ENCODE measurements at regions not wholly inside any gene's neighbourhood (a gene's known extent, or its start where the extent isn't known, plus 50 kb on each side); places are given as distances from the start of the nearest gene placed in this dataset.
"Not testable (repeated sequence)": the region's sequence is repeated elsewhere in the genome, so short reads cannot be mapped to it uniquely, and the experiment has no call there.

- intact Hi-C loops (cut with DNase I), result no loop called here
These were observed 134.4 kb upstream of the INTU start for GRCh38 chr4:127498366-127498765.

DNA sequence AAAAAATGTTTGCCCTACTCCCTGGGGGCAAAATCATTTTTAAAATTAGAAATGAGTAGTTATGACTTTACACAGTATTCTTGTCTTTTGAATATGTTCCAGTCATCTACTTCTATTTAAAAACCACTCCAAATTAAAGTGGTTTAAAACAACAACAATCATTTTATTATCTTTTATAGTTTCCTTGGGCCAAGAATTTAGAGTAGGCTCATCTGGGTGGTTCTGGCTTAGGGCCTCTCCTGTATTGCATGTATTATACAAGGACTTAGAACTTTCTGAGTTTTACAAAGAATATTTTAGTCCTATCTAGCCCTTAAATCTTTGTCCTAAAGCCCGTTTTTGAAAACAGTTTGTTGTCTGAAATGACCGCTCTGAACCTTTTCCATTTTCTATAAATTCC is 132.5 kb upstream of the INTU start:
- intact Hi-C loops (cut with DNase I), result no loop called here
- no peak for DNase-seq

More at GRCh38 chr4:127498366-127498765, 134.4 kb upstream of the INTU start:
- DNase-seq, result no peak

DNA sequence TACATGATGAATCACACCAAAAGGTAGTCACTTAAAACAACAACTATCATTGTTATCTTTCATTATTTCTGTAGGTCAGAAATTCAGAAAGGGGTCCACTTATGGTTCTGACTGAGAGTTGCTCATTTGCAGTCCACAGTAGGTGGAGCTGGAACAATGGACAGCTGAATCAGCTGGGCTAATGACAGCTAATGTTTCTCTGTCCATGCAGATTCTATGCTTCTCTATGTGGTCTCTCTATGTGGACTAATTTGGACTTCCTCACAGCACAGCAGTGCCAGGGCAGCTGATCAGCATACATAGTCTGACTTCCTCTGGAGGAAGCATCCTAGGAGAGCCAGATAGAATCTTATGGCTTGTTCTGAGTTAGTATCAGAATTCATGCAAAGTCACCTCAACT is 131.7 kb upstream of the INTU start:
- intact Hi-C loops (cut with DNase I), result no loop called here
- DNase-seq, result no peak

DNA sequence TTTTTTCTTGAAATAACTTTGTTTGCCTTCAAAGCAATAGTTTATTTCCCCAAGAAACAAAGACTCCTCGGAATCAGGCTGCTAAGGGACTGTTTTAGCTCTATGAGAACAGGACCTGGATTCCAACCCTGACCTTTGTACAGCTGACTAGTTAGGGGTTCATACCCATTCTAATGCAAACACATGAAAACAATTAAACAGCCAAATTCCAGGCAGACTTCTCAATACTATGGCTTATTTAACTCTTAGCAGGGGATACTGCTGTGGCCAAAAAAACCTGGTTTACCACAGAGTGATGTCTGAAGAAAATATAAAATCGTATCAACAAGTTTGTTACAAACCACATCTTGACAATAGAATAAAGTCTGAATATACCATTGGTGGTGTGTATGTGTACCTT is 129.6 kb upstream of the INTU start:
- intact Hi-C loops (cut with DNase I), result no loop called here
- DNase-seq, result no peak

DNA sequence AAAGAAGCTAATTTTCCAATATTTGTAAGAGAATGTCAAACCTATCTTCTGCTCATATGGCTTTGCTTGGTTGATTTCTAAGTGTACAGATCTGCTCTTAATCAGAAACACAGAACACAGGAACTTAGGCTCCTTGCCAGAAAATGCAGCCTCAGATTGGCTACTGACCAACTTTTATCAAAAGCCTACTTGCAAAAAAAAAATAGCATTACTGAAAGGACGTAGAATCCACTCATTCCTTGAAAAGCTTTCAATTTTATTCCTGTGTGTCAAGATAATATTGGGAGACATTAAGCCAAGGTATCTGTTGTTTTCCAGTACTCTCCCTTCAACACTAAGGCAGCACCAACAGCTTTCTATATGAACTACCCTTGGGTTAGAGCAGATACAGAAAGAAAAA is 127.6 kb upstream of the INTU start:
- DNase-seq, result no peak
- intact Hi-C loops (cut with DNase I), result no loop called here

DNA sequence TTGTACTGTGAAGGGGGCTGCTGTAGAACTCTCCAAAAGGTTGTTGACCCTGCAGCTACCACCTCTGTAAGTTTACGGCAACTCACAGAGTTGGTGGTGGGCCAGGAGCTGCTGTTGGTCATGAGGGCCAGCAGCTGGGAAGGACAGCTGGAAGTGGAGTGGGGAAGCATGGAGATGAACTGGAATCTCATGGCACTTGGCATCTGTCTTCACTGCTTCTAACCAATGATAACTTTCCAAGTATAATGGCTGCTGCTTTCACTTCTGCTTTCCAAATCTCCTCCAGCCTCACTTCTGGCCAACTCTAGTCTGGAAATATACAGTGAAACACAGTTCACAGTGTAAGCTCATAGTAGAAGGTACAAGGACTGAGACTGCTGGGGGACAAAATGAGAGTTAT is 126.5 kb upstream of the INTU start:
- intact Hi-C loops (cut with DNase I), result no loop called here
- no peak for DNase-seq

DNA sequence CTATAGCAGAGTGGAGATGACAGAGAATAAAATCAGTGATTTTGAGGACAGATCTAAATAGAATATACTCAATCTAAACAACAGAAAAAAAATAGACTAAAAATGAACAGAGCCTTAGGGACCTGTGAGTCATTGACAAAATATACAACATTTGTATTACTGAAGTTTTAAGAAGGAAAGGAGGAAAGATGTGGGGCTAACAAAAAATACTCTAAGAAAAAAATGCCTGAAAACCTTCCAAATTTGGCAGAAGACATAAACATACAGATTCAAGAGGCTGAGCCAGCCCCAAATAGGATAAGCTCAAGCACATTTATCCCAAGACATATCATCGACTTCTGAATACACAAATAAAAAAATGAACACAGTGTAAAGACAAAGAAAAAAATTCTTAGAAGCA is 123.6 kb upstream of the INTU start:
- no peak for DNase-seq
- intact Hi-C loops (cut with DNase I), result no loop called here

DNA sequence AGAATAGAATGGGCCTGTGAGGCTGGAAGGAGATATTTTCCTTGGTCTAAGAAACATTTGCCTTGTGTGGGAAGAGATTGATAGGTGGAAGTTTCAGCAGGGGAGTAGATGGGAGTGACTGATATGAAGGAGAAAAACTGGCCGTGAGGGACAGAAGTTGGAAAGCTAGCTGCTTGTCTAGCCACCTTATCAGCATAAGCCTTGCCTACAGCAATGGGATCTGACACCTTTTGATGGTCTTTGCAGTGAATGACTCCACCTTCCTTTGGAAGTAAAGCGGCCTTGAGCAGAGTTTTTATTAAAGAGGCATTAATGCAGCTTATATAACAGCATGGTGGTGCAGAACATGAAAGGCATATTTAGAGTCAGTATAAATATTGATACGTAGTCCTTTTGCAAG is 120.1 kb upstream of the INTU start:
- DNase-seq; intact Hi-C loops (cut with DNase I): not testable (repeated sequence)

DNA sequence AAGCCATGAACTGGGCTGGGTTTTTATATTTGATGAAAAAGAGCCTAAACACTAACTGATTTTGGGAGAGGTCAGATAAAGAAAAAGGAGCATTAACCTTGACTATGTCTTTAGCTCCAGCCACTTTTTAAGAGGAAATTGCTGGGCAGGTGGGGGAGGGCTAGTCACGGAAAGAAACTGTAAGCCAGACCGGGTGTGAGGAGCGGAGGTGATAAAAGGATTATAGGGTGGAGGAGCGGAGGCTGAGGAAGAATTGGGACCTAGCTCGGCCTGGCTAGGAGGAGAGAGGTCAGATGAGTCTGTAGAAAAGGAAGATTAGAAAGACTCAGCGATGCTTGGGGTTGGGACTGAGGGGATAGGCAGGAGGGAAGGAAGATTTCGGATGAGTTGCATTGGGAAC is 117.5 kb upstream of the INTU start:
- intact Hi-C loops (cut with DNase I); DNase-seq: not testable (repeated sequence)

DNA sequence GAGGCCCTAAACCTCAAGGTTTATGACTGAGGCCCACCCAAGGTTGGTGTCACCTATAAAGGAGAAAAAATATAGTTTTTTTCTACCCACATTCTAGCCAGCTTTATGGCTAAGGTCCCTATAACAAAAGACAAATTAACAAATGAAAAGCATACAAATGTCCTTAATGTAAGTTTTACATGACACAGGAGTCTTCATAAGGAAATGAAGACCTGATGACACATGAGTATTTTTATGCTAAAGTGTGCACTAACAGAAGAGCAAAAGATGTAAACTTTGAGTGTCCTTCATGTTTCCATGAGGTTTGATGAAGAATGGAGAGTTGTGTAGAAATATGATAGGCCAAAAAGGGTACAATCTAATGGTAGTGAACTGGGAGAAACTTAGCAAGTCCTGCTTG is 114.7 kb upstream of the INTU start:
- intact Hi-C loops (cut with DNase I), result no loop called here
- no peak for DNase-seq

DNA sequence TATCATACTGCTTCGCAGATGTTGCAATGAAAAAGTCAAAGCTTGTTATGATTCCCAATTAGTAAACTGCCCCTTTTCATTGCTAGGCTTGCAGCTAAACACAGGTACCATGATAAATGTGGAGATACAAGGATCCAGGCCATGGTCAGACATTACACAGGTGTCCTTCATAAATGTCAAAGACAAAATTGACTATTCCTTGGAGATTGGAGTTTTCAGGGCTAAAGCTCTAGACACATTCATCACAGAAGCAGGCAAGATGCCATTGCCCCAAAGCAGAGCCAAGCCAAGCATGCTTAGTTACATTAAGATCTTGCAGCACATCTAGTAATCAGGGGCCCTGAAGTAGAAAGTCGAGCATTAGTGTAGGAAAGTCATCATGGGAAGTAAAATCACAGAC is 111.3 kb upstream of the INTU start:
- DNase-seq, result no peak
- intact Hi-C loops (cut with DNase I), result no loop called here

DNA sequence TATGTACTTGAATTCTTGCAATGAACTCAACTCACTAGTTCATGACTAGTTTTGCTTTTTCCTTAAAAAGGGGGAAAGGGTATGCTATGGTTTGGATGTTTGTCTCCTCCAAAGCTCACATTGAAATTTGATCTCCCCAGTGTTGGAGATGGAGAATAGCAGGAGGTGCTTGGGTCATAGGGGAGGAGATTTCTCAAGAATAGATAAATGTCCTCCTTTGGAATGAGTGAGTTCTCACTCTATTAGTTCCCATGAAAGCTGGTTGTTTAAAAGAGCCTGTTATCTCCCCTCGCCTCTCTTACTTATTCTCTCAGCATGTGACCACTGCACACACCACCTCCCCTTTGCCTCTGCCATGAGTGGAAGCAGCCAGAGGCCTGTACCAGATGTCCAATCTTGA is 109.4 kb upstream of the INTU start:
- DNase-seq, result no peak
- intact Hi-C loops (cut with DNase I), result no loop called here

DNA sequence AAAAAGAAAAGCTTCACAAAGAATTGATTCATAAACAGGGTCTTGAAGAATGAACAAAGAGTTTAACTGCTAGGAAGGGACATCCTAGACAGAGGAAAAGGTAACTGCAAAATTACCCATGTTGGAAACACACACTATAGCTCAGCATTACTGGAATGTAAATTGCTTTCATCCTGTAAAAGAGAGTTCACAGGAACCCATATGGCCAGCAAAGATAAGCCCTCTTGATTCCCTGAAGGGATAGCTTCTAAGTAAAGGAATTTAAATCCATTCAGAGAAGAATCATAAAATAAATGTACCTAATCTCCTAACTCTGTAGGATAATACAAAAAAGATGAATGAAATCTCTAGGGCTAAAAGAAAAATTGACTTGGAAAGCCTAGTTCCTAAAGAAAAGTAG is 107.1 kb upstream of the INTU start:
- intact Hi-C loops (cut with DNase I), result no loop called here
- DNase-seq, result no peak

GRCh38 chr4:127528302-127528701 is 104.5 kb upstream of the INTU start:
- intact Hi-C loops (cut with DNase I), result no loop called here
- DNase-seq, result no peak

- DNase-seq; intact Hi-C loops (cut with DNase I): not testable (repeated sequence)
These were observed 102.9 kb upstream of the INTU start for GRCh38 chr4:127529879-127530278.

DNA sequence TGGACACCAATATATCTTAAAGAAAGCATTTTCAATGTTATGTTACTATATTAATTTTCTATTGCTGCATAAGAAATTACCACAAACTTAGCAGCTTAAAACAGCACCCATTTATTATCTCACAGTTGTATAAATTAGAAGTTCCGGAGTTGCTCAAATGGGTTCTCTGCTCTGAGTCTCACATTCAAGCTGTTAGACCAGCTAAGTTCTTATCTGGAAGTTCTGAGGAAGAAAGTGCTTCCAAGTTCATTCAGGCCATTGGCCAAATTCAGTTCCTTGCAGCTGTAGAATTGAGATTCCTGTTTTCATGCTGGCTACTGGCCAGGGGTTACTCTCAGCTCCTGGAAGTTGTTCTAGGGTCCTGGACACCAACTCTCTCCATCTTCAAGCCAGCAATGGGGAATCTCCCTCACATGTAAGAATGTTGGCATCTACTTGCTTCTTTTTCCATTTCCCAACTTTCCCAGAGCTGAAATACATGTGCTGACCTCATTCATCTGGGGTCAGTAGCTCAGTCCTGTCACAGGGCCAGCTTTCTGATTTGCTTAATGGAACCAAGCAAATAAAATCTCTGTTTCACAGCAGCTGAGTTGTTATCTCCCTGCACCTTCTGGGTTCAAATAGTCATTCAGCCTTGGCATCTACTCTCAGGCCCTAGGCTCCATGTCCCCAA is 99.6 kb upstream of the INTU start:
- intact Hi-C loops (cut with DNase I), result no loop called here
- no peak for DNase-seq

DNA sequence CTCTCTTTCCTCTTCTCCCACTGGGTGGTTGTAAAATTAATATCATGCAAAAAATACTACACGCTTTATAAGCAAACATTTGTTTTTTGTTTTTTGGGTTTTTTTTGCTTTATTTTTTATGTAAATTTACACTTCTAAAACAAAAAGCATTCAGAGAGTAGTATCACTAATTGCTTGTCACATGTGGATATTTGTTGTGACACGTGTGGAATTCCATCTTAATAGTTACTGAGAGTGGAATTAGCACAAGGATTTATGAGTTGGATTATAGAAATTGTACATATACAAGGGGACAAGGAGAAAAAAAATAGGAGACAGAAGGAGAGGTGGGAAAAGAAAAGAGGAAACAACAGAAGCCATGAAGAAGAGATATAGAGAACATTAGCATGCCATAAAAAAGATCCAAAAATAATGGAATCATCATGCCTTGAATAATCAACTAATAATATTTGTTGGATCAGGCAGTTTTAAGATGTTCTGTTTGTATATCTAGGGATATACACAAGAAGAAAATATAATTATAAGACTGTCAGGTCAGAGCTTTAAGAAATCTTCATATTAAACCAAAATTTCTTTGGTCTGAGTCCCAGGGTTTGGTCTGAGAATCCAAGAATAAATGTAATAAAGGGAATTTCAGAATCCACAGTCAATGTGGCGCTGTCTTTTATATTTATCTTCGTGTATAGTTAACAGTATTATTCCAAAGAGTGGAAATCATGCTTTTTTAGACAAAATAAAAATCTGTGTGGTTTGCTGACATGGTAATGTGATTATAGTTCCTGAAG is 98.5 kb upstream of the INTU start:
- DNase-seq, result no peak
- intact Hi-C loops (cut with DNase I), result no loop called here

- intact Hi-C loops (cut with DNase I), result no loop called here
- DNase-seq, result no peak
These were observed 94.7 kb upstream of the INTU start for GRCh38 chr4:127538016-127538415.

- intact Hi-C loops (cut with DNase I), result no loop called here
- DNase-seq, result no peak
These were observed 92.2 kb upstream of the INTU start for GRCh38 chr4:127540497-127541025.

DNA sequence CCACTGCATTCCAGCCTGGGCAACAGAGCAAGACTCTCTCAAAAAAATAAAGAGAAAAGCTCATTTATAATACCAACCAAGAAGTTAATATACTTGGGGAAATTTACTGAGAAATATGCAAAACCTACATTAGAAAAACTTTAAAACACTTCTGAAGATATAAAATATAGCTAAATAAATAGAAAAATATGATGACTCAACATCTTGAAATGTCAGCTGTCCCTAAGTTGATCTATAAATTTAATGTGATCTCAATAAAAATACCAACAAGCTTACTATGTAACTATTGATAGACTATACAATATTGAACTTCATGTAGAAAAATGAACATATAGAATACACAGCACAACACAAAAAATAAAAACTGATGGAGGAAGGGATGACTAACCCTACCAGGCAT is 87.5 kb upstream of the INTU start:
- DNase-seq, result no peak
- intact Hi-C loops (cut with DNase I), result no loop called here

GRCh38 chr4:127548990-127549925 is 83.5 kb upstream of the INTU start:
- intact Hi-C loops (cut with DNase I), result no loop called here
- no peak for DNase-seq
